ENCODE measurements at regions not wholly inside any gene's neighbourhood (a gene's known extent, or its start where the extent isn't known, plus 50 kb on each side); places are given as distances from the start of the nearest gene placed in this dataset.

DNA sequence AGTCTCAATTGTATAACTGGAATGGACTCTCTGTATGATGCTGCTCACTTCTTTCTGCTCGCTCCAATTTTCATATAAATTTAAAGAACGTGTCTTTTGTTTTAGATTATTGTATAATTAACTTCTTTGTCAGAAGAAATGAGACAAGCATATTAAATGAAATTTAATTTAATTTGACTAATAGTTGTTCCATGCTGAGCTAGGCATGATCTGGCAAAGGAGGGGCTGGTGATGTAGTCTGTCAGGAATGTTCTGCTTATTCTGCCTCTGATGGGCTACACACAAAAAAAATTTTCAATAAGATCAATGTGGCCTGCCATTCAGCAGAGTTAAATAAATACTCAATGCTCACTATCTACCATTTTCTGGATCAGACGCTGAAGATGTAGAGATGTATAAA is 208.4 kb upstream of the CD96 start:
- no peak for TF ChIP-seq NFRKB (IDR thresholded peaks at IDR 0.05)
- no peak for TF ChIP-seq L3MBTL2 (conservative IDR thresholded peaks at IDR 0.05)

Measured in HEK293T (cell line).